C4-2B (cell line): ENCODE measurements at regions not wholly inside any gene's neighbourhood (a gene's known extent, or its start where the extent isn't known, plus 50 kb on each side); places are given as distances from the start of the nearest gene placed in this dataset.

Experiments
- CTCF ChIP-seq: fragments of 450-650 bp; conservative IDR thresholded peaks from 2 replicates; pipeline ENCODE4 v1.5.1; 2017; ENCODE audit warnings: mild to moderate bottlenecking
- ZFX ChIP-seq: fragments of 450-650 bp; IDR thresholded peaks from 2 replicates; pipeline ENCODE4 v1.6.1; 2017

GRCh38 chr3:115517457-115518050 lies 105.8 kb upstream of the GAP43 start:
- TF ChIP-seq CTCF = no peak
- no peak for TF ChIP-seq ZFX
